A673 (cell line): ENCODE measurements at regions not wholly inside any gene's neighbourhood (a gene's known extent, or its start where the extent isn't known, plus 50 kb on each side); places are given as distances from the start of the nearest gene placed in this dataset.

Experiments used
- BruUV-seq: library from RNA; stranded (reverse); fragments of 400-500 nt; replicated peaks from 2 replicates; lab custom pipeline; 2021; lab: Mats Ljungman, UMichigan
- CTCF ChIA-PET: fragments of 300-600 bp; sonication (Branson Sonifier 250); formaldehyde crosslinking; loops from one replicate; lab custom pipeline; 2022; ENCODE audit warnings: antibody characterized with exemption; lab: Charles Lee
- POLR2A ChIA-PET: fragments of 300-600 bp; sonication (Branson Sonifier 250); formaldehyde crosslinking; loops from one replicate; lab custom pipeline; 2022; ENCODE audit warnings: antibody characterized with exemption; ENCODE audit not compliant: low non-redundant PET; lab: Charles Lee
- DNase-seq: peaks from one replicate; pipeline ENCODE4 v3.0.0-alpha.2; 2015; ENCODE audit warnings: low spot score
- H3K27ac ChIP-seq: fragments of 200-600 bp; sonication (generic); 2 replicates; pipeline ENCODE4 v1.5.1; 2016; ENCODE audit warnings: mixed run types, low read depth, mild to moderate bottlenecking, mixed read lengths, antibody characterized with exemption, low read length; ENCODE audit not compliant: poor library complexity, severe bottlenecking
- H3K27me3 ChIP-seq: fragments of 200-600 bp; sonication (generic); replicated peaks from 2 replicates; pipeline ENCODE4 v1.6.1; 2017; ENCODE audit warnings: mixed run types, low read depth, mild to moderate bottlenecking, mixed read lengths, antibody characterized with exemption, low read length; ENCODE audit not compliant: insufficient read depth, poor library complexity
- H3K36me3 ChIP-seq: fragments of 200-600 bp; sonication (generic); 2 replicates; pipeline ENCODE4 v1.6.1; 2016; ENCODE audit warnings: mixed run types, mild to moderate bottlenecking, mixed read lengths, antibody characterized with exemption, low read length; ENCODE audit not compliant: insufficient read depth, poor library complexity, severe bottlenecking
- H3K4me1 ChIP-seq: fragments of 200-600 bp; sonication (generic); 2 replicates; pipeline ENCODE4 v1.6.1; 2017; ENCODE audit warnings: mixed run types, mild to moderate bottlenecking, mixed read lengths, antibody characterized with exemption, low read length; ENCODE audit not compliant: insufficient read depth, poor library complexity, severe bottlenecking
- H3K4me3 ChIP-seq: fragments of 200-600 bp; sonication (generic); 2 replicates; pipeline ENCODE4 v1.5.1; 2016; ENCODE audit warnings: low read depth, mixed run types, mild to moderate bottlenecking, mixed read lengths, low read length; ENCODE audit not compliant: poor library complexity, severe bottlenecking
- H3K9me3 ChIP-seq: fragments of 200-600 bp; sonication (generic); 2 replicates; pipeline ENCODE4 v1.6.1; 2016; ENCODE audit warnings: mixed run types, low read depth, mild to moderate bottlenecking, mixed read lengths, antibody characterized with exemption, low read length; ENCODE audit not compliant: poor library complexity, severe bottlenecking
- EZH2 ChIP-seq: fragments of 200-600 bp; sonication (generic); IDR thresholded peaks from 2 replicates; pipeline ENCODE4 v1.6.1; 2017; ENCODE audit warnings: borderline replicate concordance, low read depth, mild to moderate bottlenecking, mixed read lengths, antibody characterized with exemption, low read length; ENCODE audit not compliant: poor library complexity, severe bottlenecking
- intact Hi-C: fragments of 100-400 bp; cut with micrococcal nuclease; formaldehyde crosslinking; loops from one replicate; pipeline ENCODE4 v1.10.0; 2022; ENCODE audit not compliant: unreplicated experiment
- TF ChIP-seq, protein P1 (sequence below): fragments of 300-800, 200-600 bp; sonication (generic); conservative IDR thresholded peaks from 2 replicates; pipeline ENCODE4 v1.5.1; 2017; ENCODE audit warnings: low read depth, mild to moderate bottlenecking, antibody characterized with exemption, low read length, moderate library complexity, mixed read lengths

DNA sequence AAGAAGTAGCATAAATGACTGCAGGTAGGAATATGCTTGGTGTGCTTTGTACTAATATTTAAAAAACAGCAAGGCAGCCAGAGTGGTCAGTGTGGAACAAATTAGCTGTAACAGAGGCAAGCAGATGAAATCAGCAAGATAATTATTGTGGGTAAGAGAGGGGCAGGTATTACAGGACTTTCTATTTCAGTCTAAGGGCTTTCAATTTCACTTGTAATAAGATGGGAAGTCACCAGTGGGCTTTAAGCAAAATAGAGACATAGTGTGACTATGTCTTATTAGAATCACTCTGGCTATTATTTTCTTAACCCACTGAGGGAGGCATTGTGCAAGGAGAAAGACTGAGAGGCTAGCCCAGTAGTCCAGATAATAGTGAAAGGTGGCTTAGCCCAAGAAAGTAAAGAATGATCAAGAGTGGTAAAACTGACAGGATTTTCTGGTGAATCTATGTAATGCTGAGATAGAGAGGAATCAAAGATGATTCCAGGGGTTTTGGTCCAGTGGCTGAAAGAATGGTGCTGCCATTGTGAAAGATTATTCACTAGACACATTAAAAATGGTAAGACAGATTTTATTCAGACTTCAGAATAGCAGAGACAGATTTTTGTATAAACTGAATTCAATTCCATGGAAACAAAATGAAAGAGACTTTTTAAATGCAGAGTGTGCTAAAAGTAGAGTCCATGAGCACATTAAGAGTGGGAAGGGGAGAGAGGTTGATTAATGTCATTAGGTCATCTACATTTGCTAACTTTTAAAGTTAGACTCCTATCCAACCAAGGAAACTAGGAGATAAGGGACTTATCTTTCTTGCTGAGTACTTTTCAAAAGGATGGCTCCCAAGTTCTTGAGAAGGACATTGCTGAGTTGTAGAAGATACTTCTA lies 1136.0 kb downstream of the HACE1 start:
- intact Hi-C loops: no loop called here
- CTCF ChIA-PET: interaction anchor here (0.6 kb wide), 1 partner anchor 8 kb away, joined by 3 read pairs; no protein-coding TSS in a partner anchor
- H3K36me3 ChIP-seq: no peaks in the 10 kb centered on the region
- no peak overlapping the region for H3K27ac ChIP-seq
- no peak for DNase-seq
- no peaks in the 10 kb centered on the region for H3K27me3 ChIP-seq
- H3K9me3 ChIP-seq: no peaks in the 10 kb centered on the region
- TF ChIP-seq, protein P1, sequence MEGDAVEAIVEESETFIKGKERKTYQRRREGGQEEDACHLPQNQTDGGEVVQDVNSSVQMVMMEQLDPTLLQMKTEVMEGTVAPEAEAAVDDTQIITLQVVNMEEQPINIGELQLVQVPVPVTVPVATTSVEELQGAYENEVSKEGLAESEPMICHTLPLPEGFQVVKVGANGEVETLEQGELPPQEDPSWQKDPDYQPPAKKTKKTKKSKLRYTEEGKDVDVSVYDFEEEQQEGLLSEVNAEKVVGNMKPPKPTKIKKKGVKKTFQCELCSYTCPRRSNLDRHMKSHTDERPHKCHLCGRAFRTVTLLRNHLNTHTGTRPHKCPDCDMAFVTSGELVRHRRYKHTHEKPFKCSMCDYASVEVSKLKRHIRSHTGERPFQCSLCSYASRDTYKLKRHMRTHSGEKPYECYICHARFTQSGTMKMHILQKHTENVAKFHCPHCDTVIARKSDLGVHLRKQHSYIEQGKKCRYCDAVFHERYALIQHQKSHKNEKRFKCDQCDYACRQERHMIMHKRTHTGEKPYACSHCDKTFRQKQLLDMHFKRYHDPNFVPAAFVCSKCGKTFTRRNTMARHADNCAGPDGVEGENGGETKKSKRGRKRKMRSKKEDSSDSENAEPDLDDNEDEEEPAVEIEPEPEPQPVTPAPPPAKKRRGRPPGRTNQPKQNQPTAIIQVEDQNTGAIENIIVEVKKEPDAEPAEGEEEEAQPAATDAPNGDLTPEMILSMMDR: no peak
- TF ChIP-seq EZH2: no peak
- POLR2A ChIA-PET: no interaction called here
- BruUV-seq: no TSS peak
- no peak overlapping the region for H3K4me3 ChIP-seq
- H3K4me1 ChIP-seq: peaks cover 2% of the 10 kb centered on the region

DNA sequence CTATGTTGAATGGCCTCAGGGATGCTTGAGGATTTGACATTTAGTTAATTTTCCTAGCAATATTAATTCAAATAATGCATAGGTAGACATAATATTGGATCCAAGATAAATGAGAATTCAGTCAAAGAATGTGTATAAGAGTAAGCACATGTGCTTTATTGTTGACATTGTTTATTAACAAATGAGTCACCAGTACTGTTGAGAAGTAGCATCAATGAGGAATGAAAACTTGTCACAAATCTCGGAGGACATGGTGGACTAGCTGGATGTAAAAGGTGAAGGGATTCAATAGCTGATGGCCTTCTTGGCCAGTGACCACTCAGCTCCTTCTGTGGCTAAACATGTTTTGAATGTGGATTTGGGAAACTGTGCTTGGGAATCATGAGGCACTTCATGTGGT lies 1137.0 kb downstream of the HACE1 start:
- no peak for DNase-seq
- no peaks in the 10 kb centered on the region for H3K27me3 ChIP-seq
- TF ChIP-seq, protein P1: no peak
- TF ChIP-seq EZH2: no peak
- no peak overlapping the region for H3K4me3 ChIP-seq
- H3K36me3 ChIP-seq: no peaks in the 10 kb centered on the region
- peaks cover 2% of the 10 kb centered on the region for H3K4me1 ChIP-seq
- no peaks in the 10 kb centered on the region for H3K9me3 ChIP-seq
- intact Hi-C loops: no loop called here
- no TSS peak for BruUV-seq
- ChIA-PET POLR2A (no interaction called here), CTCF (no interaction called here)
- H3K27ac ChIP-seq: no peak overlapping the region

DNA sequence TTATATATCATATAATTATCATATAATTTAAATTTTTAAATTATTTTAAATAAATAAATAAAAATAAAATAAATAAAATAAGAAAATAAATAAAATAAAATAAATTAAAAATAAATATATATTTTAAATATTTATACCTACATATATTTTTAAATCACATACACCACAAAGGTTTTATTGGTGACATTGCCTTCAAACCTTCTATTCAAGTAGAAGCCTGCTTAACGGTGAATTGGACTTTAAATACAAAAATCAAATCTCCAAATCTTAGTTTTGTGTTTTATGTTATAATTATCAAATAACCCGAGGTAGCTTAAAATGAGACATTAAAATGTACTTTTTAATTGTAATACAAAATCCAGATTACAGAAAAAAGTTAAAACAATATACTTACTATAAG lies 1137.8 kb downstream of the HACE1 start:
- CTCF ChIA-PET: no interaction called here
- POLR2A ChIA-PET: no interaction called here
- TF ChIP-seq, protein P1: no peak
- no peak for TF ChIP-seq EZH2
- intact Hi-C loops: no loop called here
- Histone ChIP-seq H3K9me3 (no peaks in the 10 kb centered on the region), H3K27me3 (no peaks in the 10 kb centered on the region), H3K4me3 (no peak overlapping the region), H3K4me1 (peaks cover 2% of the 10 kb centered on the region), H3K36me3 (no peaks in the 10 kb centered on the region), H3K27ac (no peak overlapping the region)
- no peak for DNase-seq
- no TSS peak for BruUV-seq
